ENCODE measurements at regions not wholly inside any gene's neighbourhood (a gene's known extent, or its start where the extent isn't known, plus 50 kb on each side); places are given as distances from the start of the nearest gene placed in this dataset.

- DNase-seq (ENCODE audit: low read depth), result no peak
Measured at GRCh38 chr2:64317707-64318475, 136.1 kb upstream of the LGALSL start.

- no peak for DNase-seq (ENCODE audit: low read depth)
Measured at GRCh38 chr2:64318476-64318748, 135.6 kb upstream of the LGALSL start.

DNA sequence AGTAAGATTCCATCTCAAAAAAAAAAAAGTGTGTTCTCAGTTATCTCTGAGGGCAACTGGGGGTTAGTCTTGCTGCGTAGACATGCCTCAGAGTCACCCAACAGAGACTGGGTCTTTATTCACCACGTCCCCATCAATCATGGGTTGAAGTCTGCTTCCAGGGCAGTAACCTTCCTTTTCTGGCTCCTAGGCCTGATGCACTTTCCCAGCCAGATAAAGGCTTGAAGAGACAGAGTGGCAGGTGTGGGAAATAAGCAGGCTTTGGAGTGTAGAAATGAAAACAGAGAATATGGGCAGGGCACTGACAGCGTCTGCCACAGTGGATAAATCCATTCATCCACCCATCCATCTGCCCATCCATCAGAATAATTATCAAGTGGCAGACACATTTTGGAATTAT lies 134.1 kb upstream of the LGALSL start:
- DNase-seq (ENCODE audit: low read depth), result no peak

DNA sequence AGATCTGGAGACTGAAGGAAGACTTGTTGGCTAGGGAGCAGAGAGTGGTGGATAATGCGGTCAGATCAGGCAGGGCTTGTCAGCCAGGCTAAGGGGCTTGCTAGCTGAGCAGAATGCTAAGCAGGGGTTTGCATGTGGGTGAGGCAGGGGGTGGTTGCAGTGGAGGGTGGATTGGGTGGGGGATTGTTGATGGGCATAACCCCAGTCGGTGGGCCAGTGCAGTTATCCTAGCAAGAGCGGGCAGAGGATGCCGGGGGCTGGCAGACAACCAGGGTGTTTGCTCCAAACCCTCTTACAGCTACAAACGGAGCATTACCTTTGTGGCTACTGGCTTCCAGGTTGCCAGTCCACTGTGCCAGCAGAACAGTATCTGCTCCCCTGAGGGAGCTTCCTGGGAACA lies 131.5 kb upstream of the LGALSL start:
- no peak for DNase-seq (ENCODE audit: low read depth)

- DNase-seq (ENCODE audit: low read depth), result no peak
Measured at GRCh38 chr2:64323197-64323596, 130.8 kb upstream of the LGALSL start.

DNA sequence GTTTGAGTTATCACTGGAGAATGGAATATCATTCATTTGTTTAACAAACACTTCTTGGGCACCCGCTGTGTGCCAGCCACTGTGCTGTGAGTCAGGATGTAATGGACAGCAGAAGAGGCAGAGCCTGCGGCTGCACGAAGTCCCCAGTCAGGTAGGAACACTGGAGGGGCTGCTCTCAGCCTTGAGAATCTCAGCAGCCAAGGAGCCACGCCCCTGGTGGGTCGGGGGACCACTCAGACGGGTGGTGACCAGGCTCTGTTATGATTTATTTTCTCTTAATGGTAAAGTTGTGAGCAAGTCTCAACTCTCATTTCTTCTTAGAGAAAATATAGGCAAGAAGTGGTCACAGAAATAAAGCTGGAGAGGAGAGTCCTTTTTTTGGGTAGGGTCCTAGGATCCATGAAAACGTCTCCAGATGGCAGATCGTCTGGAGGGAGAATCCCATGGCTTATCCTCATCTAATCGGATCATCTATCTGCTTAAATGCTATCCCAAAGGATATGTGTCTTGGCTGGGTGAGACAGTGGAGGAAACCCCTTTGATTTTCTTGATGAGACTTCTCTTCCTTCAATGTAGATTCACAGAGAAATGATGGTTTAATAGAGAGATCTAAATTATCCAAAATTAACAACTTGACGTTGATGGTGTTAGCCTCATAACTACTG lies 129.1 kb upstream of the LGALSL start:
- DNase-seq (ENCODE audit: low read depth), result no peak

DNA sequence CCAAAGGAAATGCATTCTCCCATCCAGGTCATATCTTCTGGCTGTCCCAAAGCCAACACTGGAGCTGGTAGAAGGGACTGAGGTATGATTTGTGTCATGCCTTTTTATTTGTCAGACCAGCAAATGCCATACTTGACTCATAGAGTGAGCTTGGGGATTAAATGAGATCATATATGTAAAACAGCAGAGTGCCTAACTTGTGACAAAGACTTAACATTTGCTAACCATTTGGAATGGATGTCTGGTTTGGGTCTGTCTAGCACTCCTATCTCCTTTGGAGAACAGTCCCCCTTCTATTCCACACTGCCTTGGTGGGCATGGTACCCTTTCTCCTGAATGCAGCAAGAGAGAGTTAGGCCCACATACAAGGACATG lies 128.5 kb upstream of the LGALSL start:
- no peak for DNase-seq (ENCODE audit: low read depth)

DNA sequence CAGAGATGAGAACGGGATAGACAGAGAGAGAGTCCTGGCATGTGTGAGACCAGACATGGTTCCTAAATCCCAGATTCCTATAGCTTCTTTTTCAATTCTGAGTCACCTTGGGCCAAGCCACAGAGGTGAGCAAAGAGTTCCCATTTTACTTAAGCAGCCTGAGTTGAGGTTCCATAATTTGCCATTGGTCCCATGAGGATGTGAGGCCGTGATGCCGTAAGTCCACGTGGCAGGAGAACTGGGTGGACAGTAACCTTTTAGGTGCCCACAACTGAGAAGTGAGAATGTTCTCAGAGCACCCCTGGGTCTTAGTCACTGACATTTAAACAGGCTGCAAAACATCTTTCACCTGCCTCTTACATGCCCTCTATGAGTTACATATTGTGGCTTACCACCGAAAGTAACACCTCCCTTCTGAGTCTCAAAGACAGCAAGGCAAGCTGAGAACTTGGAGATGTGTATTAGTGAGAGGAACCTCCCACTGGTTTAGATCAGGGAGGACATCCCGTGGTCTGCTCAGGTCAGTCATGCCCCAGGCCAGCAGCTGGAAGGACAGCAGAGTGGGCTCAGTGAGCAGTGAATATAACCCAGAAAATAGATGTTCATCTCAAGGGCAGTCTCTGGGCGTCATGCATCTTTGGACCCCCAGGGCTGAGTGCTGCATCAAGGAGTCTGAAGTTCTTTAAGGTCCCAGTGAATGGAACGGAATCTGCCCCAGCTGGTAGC lies 127.9 kb upstream of the LGALSL start:
- no peak for DNase-seq (ENCODE audit: low read depth)

DNA sequence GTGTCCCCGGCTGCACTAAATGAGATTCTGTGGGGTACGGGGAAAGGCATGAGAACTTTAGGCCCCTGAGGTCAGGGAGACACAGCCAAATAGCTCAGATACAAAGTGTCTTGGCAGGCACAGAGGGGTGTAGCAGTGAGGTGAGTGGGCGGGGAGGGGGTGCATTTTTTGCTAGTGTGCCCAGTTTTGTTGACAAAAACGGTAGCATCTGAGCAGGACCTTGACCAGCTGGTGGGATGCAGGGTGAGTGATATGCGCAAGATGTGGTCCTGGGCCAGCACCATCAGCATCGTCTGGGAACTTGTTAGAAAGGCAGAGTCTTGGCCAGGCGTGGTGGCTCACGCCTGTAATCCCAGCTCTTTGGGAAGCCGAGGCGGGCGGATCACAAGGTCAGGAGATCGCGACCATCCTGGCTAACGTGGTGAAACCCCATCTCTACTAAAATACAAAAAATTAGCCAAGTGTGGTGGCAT lies 127.3 kb upstream of the LGALSL start:
- DNase-seq (ENCODE audit: low read depth), result no peak

DNA sequence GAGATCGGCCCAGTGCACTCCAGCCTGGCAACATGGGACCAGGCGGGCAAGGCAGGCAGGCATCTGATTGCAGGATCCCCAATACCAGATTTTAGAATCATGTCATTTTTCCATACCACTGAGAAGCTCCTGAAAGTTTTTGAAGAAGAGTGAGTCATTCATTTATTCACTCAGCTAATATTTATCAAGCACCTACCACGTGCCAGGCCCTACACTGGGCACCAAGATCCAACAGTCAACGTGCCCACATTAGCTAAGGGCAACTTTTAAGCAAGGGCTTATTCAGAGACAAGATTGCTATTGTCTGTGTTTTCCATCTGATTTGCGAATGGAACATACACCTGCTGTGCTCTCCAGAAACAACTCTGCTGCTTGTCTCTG lies 126.8 kb upstream of the LGALSL start:
- no peak for DNase-seq (ENCODE audit: low read depth)

- no peak for DNase-seq (ENCODE audit: low read depth)
Measured at GRCh38 chr2:64327510-64328414, 126.2 kb upstream of the LGALSL start.

DNA sequence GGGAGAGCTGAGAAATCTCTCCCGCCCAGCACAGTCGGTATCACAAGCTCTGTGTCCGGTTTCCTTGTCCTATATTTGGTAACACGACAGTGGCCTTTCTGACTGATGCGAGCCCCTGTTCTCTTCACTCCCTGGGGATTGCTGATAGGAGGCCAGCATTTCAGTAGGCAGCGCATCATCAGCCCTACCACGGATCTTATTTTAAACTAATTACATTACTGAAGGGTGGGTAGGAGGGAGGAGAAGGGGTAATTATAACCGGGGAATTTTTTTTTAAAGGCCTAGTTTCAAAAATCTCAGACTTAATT lies 125.6 kb upstream of the LGALSL start:
- no peak for DNase-seq (ENCODE audit: low read depth)

DNA sequence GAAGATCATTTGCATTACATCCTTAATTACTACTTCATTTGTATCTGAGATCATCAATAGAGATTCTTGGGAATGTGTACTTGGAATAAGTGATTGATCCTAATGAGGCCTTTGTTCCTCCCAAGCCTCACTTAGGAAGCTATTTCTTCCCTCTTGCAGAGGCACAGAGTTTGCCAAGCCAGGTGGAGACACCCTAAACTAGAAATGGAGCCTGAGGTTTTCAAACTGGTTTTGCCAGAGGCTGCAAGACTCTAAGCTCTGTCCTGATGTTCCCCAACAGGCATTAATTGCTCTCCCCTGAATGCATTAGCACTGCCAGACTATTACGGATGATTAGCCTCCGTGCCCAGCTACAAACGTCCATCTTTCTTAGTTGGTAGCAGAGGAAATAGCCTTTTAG lies 125.2 kb upstream of the LGALSL start:
- no peak for DNase-seq (ENCODE audit: low read depth)

DNA sequence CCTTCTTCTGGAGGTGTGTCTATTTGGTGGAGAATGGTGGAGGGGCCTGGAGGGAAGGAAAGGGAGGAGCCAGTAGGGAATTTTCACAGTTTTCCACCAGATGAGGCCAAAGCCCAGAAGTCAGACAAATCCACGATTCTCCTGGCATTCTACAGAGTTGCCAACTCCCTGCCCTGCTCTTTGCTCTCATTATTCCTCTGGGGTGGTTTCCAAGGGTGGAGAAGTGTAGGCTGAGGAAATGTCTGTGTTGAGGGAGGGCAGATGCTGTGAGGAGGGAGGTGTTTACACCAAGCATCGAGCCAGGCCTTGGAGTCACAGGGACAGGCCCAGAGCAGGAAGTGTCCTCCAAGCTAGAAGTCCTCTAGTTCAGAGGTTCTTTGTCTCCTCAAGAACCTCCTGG lies 124.1 kb upstream of the LGALSL start:
- DNase-seq (ENCODE audit: low read depth), result no peak

GRCh38 chr2:64330281-64331113 lies 123.5 kb upstream of the LGALSL start:
- peak; percentile 79 for DNase-seq (ENCODE audit: low read depth)

- DNase-seq (ENCODE audit: low read depth), result no peak
Measured at GRCh38 chr2:64331114-64331645, 122.8 kb upstream of the LGALSL start.

GRCh38 chr2:64331849-64332699 lies 121.9 kb upstream of the LGALSL start:
- no peak for DNase-seq (ENCODE audit: low read depth)

GRCh38 chr2:64336171-64336570 lies 117.8 kb upstream of the LGALSL start:
- no peak for DNase-seq (ENCODE audit: low read depth)

- DNase-seq (ENCODE audit: low read depth), result no peak
Measured at GRCh38 chr2:64337314-64337713, 116.6 kb upstream of the LGALSL start.

GRCh38 chr2:64338108-64338507 lies 115.9 kb upstream of the LGALSL start:
- no peak for DNase-seq (ENCODE audit: low read depth)
